Heart right ventricle (tissue), 16 donors: ENCODE measurements at regions not wholly inside any gene's neighbourhood (a gene's known extent, or its start where the extent isn't known, plus 50 kb on each side); places are given as distances from the start of the nearest gene placed in this dataset.

Source experiments
- ATAC-seq, 8 donors: fragments of 200-7000 bp; cut with Tn5 transposase; one replicate each; pipeline ENCODE4 v1.9.1; 2020; ENCODE audit warnings: mild to moderate bottlenecking in 8 of 8, moderate library complexity in 8 of 8, moderate number of reproducible peaks in 1 of 8
- DNase-seq, 2 donors: peaks; one replicate each; pipeline ENCODE4 v3.0.0-alpha.2; 2020
- H3K27ac ChIP-seq, 10 donors: fragments of 200-600 bp; sonication (generic) in 2 of 10; one replicate each; pipeline versions ENCODE4 v1.5.0 to v1.8.0; 2020 to 2022; ENCODE audit warnings: mild to moderate bottlenecking in 3 of 10
- H3K27me3 ChIP-seq, 7 donors: fragments of 200-600 bp; one replicate each; pipeline ENCODE4 v1.8.0; 2021 to 2022; ENCODE audit warnings: mild to moderate bottlenecking in 2 of 7
- H3K36me3 ChIP-seq, 9 donors: fragments of 200-600 bp; sonication (generic) in 1 of 9; one replicate each; pipeline versions ENCODE4 v1.5.0 to v1.8.0; 2020 to 2022; ENCODE audit warnings: mild to moderate bottlenecking in 2 of 9
- H3K4me1 ChIP-seq, 9 donors: fragments of 200-600 bp; sonication (generic) in 1 of 9; one replicate each; pipeline versions ENCODE4 v1.5.0 to v1.8.0; 2020 to 2022; ENCODE audit warnings: mild to moderate bottlenecking in 4 of 9
- H3K4me3 ChIP-seq, 10 donors: fragments of 200-600 bp; sonication (generic) in 2 of 10; one replicate each; pipeline versions ENCODE4 v1.5.0 to v1.8.0; 2020 to 2022; ENCODE audit warnings: mild to moderate bottlenecking in 7 of 10, moderate library complexity in 2 of 10
- H3K9me3 ChIP-seq, 11 donors: fragments of 200-600 bp in 10 of 11; sonication (generic) in 2 of 11; one replicate each; pipeline versions ENCODE4 v1.5.0 to v1.8.0; 2013 to 2022; ENCODE audit warnings: mild to moderate bottlenecking in 2 of 11, control low read depth in 1 of 11, moderate library complexity in 1 of 11
- CTCF ChIP-seq, 9 donors: fragments of 200-600 bp; sonication (generic) in 2 of 9; IDR thresholded peaks; one replicate each; pipeline versions ENCODE4 v1.5.0 to v1.8.0; 2021 to 2022; ENCODE audit warnings: antibody characterized with exemption in 9 of 9, mild to moderate bottlenecking in 5 of 9, moderate library complexity in 1 of 9
- WGBS, 2 donors: extraction: QIAGEN DNeasy Blood & Tissue Kit; methylation state at CpG; one replicate each; pipeline ENCODE4 v1.1.7; 2013; ENCODE audit warnings: inconsistent platforms in 1 of 2; 5-methylcytosine and 5-hydroxymethylcytosine counted together
- intact Hi-C, 10 donors: fragments of 100-400 bp; cut with DNase I; formaldehyde crosslinking; loops; one replicate each; pipeline versions ENCODE4 v1.11.1 to v1.14.2; 2022
- donor health status: Arrhythmogenic right ventricular cardiomyopathy.
- donor health status: ischemic (EF 13 %, LVEDD 7.1; RV severe dilation, severe dysfunction).
- donor health status: healthy with polysubstance abuse.
- donor health status: DM: no; HTN: yes; CAD: no.
- donor health status: DM: no; HTN: no; CAD: no.
- donor health status: ischemic (EF 25% LVEDD 6.9; RV normal size, moderate dysfunction).
- donor health status: ischemic (EF 25% LVEDD 5.7; RV mildly dilated, moderate dysfunction).
- donor health status: healthy.
- donor health status: DM: yes; HTN: yes; CAD: no.
- donor health status: Ischemic cardiomyopathy.
- donor health status: ischemic (EF 35%, LVEDD 5.7; RV mildly dilated, moderate dysfunction).
- donor health status: nonischemic (EF 11% LVEDD 7.7; RV severe dilation, severe dysfunction).
- donor health status: DM: yes; HTN: yes; CAD: no.
- donor health status: PGD.
- donor health status: ischemic (EF 29% LVEDD 5.4; RV normal size, mild dysfunction).
- donor health status: nonischemic (EF 23%, LVEDD 6.1; RV moderate dilation, normal function).

- no peak for ATAC-seq
- no peak for TF ChIP-seq CTCF (IDR thresholded peaks at IDR 0.05)
- no peaks in the 10 kb centered on the region for H3K4me1 ChIP-seq
- no peak for DNase-seq
- H3K27me3 ChIP-seq = no peaks in the 10 kb centered on the region
- no peak overlapping the region for H3K4me3 ChIP-seq
- WGBS, 2 donors = 46 to 54% methylated on average over 3 of the region's 3 CpGs
- H3K36me3 ChIP-seq = no peaks in the 10 kb centered on the region
- H3K27ac ChIP-seq = no peak overlapping the region
- intact Hi-C loops = no loop called here
- H3K9me3 ChIP-seq = no peaks in the 10 kb centered on the region
Observed at GRCh38 chr5:128629157-128629556, 91.1 kb upstream of the FBN2 start.

GRCh38 chr5:128630121-128630520, 92.1 kb upstream of the FBN2 start:
- Histone ChIP-seq H3K9me3 (no peaks in the 10 kb centered on the region), H3K27ac (no peak overlapping the region), H3K27me3 (no peaks in the 10 kb centered on the region), H3K4me1 (no peaks in the 10 kb centered on the region), H3K4me3 (no peak overlapping the region), H3K36me3 (no peaks in the 10 kb centered on the region)
- 90 to 95% methylated on average over 1 of the region's 1 CpG for whole genome bisulfite sequencing, 2 donors
- DNase-seq = no peak
- no peak for ATAC-seq
- no peak for TF ChIP-seq CTCF (IDR thresholded peaks at IDR 0.05)
- intact Hi-C loops = no loop called here

GRCh38 chr5:128631771-128632170, 93.7 kb upstream of the FBN2 start:
- Histone ChIP-seq H3K27ac (no peak overlapping the region), H3K4me1 (no peaks in the 10 kb centered on the region), H3K9me3 (no peaks in the 10 kb centered on the region), H3K36me3 (no peaks in the 10 kb centered on the region), H3K27me3 (no peaks in the 10 kb centered on the region), H3K4me3 (no peak overlapping the region)
- DNase-seq (no peak), ATAC-seq (no peak)
- TF ChIP-seq CTCF (IDR thresholded peaks at IDR 0.05) = no peak
- 87 to 94% methylated on average over 1 of the region's 1 CpG for WGBS, 2 donors
- intact Hi-C loops = no loop called here

- no peak for TF ChIP-seq CTCF (IDR thresholded peaks at IDR 0.05)
- Histone ChIP-seq H3K9me3 (no peaks in the 10 kb centered on the region), H3K27ac (no peak overlapping the region), H3K4me1 (no peaks in the 10 kb centered on the region), H3K27me3 (no peaks in the 10 kb centered on the region), H3K36me3 (no peaks in the 10 kb centered on the region), H3K4me3 (no peak overlapping the region)
- ATAC-seq (no peak), DNase-seq (no peak)
- 60 to 71% methylated on average over 6 of the region's 6 CpGs for WGBS, 2 donors
- intact Hi-C loops = no loop called here
Observed at GRCh38 chr5:128632264-128632663, 94.2 kb upstream of the FBN2 start.

- no peak for TF ChIP-seq CTCF (IDR thresholded peaks at IDR 0.05)
- Histone ChIP-seq H3K36me3 (no peaks in the 10 kb centered on the region), H3K9me3 (no peaks in the 10 kb centered on the region), H3K27me3 (no peaks in the 10 kb centered on the region), H3K4me3 (no peak overlapping the region), H3K4me1 (no peaks in the 10 kb centered on the region), H3K27ac (no peak overlapping the region)
- 89 to 96% methylated on average over 3 of the region's 3 CpGs for WGBS, 2 donors
- no peak for DNase-seq
- intact Hi-C loops = no loop called here
- ATAC-seq = no peak
Observed at GRCh38 chr5:128633901-128634300, 95.9 kb upstream of the FBN2 start.
